A549 (cell line): ENCODE measurements at regions not wholly inside any gene's neighbourhood (a gene's known extent, or its start where the extent isn't known, plus 50 kb on each side); places are given as distances from the start of the nearest gene placed in this dataset.

Experiments
- ATAC-seq, 2 experiments: fragments of 200-7000 bp in 1 of 2; fragments of >200 bp in 1 of 2; cut with Nextera tagmentation in 1 of 2; cut with Tn5 transposase in 1 of 2; 3 replicates each; pipeline versions ENCODE4 v1.8.0 to v1.9.1; 2018 to 2020; ENCODE audit warnings: mild to moderate bottlenecking in 1 of 2, moderate library complexity in 1 of 2
- CTCF ChIA-PET: fragments of 300-600 bp; sonication (Branson Sonifier 250); formaldehyde crosslinking; extraction: SDS; loops from one replicate; lab custom pipeline; 2021; ENCODE audit warnings: antibody characterized with exemption, inconsistent platforms; lab: Yijun Ruan, JAX
- POLR2A ChIA-PET: fragments of 350-600 bp; formaldehyde crosslinking; extraction: SDS; loops from one replicate; lab custom pipeline; 2021; ENCODE audit warnings: antibody characterized with exemption, inconsistent platforms; lab: Yijun Ruan, JAX
- DNase-seq, 2 experiments: peaks; one replicate each; pipeline versions ENCODE4 v3.0.0 to v3.0.0-alpha.2; 2011 to 2016; ENCODE audit warnings: low read depth in 1 of 2, low spot score in 1 of 2
- FAIRE-seq: peaks from 2 replicates; lab custom pipeline; 2011; peaks lifted over from hg19 to GRCh38; lab: Jason Lieb, UNC
- H3K27ac ChIP-seq, 2 experiments: fragments of >200 bp; sonication (Bioruptor Twin); formaldehyde crosslinking; 3 replicates each; pipeline ENCODE4 v1.5.1; 2016 to 2017
- H3K4me1 ChIP-seq: fragments of >200 bp; sonication (Bioruptor Twin); formaldehyde crosslinking; 3 replicates; pipeline ENCODE4 v1.6.1; 2016
- H3K4me2 ChIP-seq: fragments of >200 bp; sonication (Bioruptor Twin); formaldehyde crosslinking; 3 replicates; pipeline ENCODE4 v1.6.1; 2016
- H3K4me3 ChIP-seq: fragments of >200 bp; sonication (Bioruptor Twin); formaldehyde crosslinking; 3 replicates; pipeline ENCODE4 v1.5.1; 2016
- H3K9me3 ChIP-seq: fragments of >200 bp; sonication (Bioruptor Twin); formaldehyde crosslinking; 3 replicates; pipeline ENCODE4 v1.6.1; 2016
- BCL3 ChIP-seq: fragments of >200 bp; sonication (Bioruptor Twin); formaldehyde crosslinking; IDR thresholded peaks from 3 replicates; pipeline ENCODE4 v1.6.1; 2016
- BHLHE40 ChIP-seq: IDR thresholded peaks from 2 replicates; pipeline ENCODE4 v1.6.1; 2012; ENCODE audit warnings: low read depth, low read length, inconsistent platforms
- GATA3 ChIP-seq: IDR thresholded peaks from 2 replicates; pipeline ENCODE4 v1.6.1; 2012; ENCODE audit warnings: borderline replicate concordance
- HEYL ChIP-seq: fragments of 250-450 bp; sonication (Bioruptor Pico); IDR thresholded peaks from 2 replicates; pipeline ENCODE4 v1.8.0; 2021; ENCODE audit warnings: mild to moderate bottlenecking, moderate library complexity
- JUNB ChIP-seq: fragments of >200 bp; sonication (Bioruptor Twin); formaldehyde crosslinking; IDR thresholded peaks from 2 replicates; pipeline ENCODE4 v1.6.1; 2016
- MYC ChIP-seq: IDR thresholded peaks from 2 replicates; pipeline ENCODE4 v1.6.1; 2012; ENCODE audit warnings: mild to moderate bottlenecking, inconsistent platforms, low read length, improper control_type of control experiment, borderline replicate concordance
- PHF8 ChIP-seq: fragments of 200-600 bp; sonication (generic); IDR thresholded peaks from 2 replicates; pipeline ENCODE4 v1.6.1; 2016; ENCODE audit warnings: low read depth, mild to moderate bottlenecking, antibody characterized with exemption, moderate library complexity, borderline replicate concordance
- POLR2AphosphoS2 ChIP-seq: conservative IDR thresholded peaks from 2 replicates; pipeline ENCODE4 v1.6.1; 2012; ENCODE audit warnings: low read length, improper control_type of control experiment, inconsistent platforms
- RARB ChIP-seq: fragments of 250-450 bp; sonication (Bioruptor Pico); IDR thresholded peaks from 2 replicates; pipeline ENCODE4 v1.8.0; 2021; ENCODE audit warnings: mild to moderate bottlenecking, moderate library complexity
- RCOR1 ChIP-seq: fragments of 150-350 bp; IDR thresholded peaks from 2 replicates; pipeline ENCODE4 v1.6.1; 2014; ENCODE audit warnings: antibody characterized with exemption, low read length, low read depth
- REST ChIP-seq: fragments of 200-600 bp; sonication (generic); IDR thresholded peaks from 2 replicates; pipeline ENCODE4 v1.6.1; 2016; ENCODE audit warnings: antibody characterized with exemption, mild to moderate bottlenecking, moderate library complexity
- RNF2 ChIP-seq: fragments of 200-600 bp; sonication (generic); IDR thresholded peaks from 2 replicates; pipeline ENCODE4 v1.6.1; 2016; ENCODE audit warnings: low read depth, mild to moderate bottlenecking, antibody characterized with exemption, moderate library complexity, borderline replicate concordance
- SMC3 ChIP-seq: fragments of >200 bp; sonication (Bioruptor Twin); formaldehyde crosslinking; IDR thresholded peaks from 3 replicates; pipeline ENCODE4 v1.6.1; 2018; ENCODE audit warnings: inconsistent platforms
- TFCP2L1 ChIP-seq: fragments of 250-450 bp; sonication (Bioruptor Pico); IDR thresholded peaks from 2 replicates; pipeline ENCODE4 v1.5.0; 2021; ENCODE audit warnings: mild to moderate bottlenecking
- ZC3H11A ChIP-seq: fragments of 450-650 bp; IDR thresholded peaks from 2 replicates; pipeline ENCODE4 v1.6.1; 2014; ENCODE audit warnings: antibody characterized with exemption, mild to moderate bottlenecking
- ZFP36 ChIP-seq: fragments of 450-650 bp; IDR thresholded peaks from 2 replicates; pipeline ENCODE4 v1.6.1; 2014; ENCODE audit warnings: borderline replicate concordance; ENCODE audit not compliant: partially characterized antibody
- WGBS: methylation state at CpG from one replicate; pipeline ENCODE4 v1.1.6; 2017; ENCODE audit errors: missing lambda C conversion rate; 5-methylcytosine and 5-hydroxymethylcytosine counted together

DNA sequence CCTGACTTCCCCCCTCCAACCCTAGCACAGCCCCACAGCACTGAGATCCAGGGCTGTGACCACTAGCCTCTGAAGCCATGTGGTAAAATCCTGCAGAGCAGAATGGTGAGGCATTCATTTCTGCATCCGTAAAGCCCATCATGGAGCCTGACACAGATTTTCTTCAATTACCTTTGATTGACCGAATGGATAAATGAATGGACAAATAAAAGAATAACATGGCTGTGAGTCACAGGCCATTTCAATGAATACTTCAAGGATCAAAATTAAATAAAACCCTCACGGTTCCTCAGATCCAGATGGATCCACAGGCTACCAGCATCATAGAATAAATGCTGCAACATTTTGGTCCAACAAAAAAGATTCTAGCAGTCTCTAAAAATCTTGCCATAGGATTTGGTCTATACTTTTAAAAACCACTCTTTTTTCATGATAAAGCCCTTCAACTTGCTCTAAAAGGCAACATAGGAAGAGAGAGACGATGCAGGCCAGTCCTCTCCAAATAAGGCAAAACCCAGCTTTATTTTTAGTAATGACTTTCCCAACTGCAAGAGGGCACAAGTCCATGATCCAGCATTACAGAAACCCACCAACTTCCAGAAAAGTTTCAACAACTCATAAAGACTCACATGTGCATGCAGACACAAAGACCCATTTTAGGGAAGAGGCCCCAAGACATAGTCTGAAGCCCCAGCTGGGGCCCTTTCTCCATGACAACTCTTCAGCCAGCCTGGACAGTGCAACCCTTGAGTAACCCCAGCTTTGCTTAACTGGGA is 52.4 kb upstream of the MRPS22 start:
- H3K4me2 ChIP-seq = no peak overlapping the region
- POLR2A ChIA-PET = no interaction called here
- H3K4me3 ChIP-seq = no peak overlapping the region
- H3K9me3 ChIP-seq = no peaks in the 10 kb centered on the region
- 76% methylated on average over 4 of the region's 4 CpGs for WGBS
- FAIRE-seq = no peak
- no peak for TF ChIP-seq JUNB
- TF ChIP-seq TFCP2L1 (CRISPR knock-in tag) = no peak
- TF ChIP-seq MYC = no peak
- TF ChIP-seq RCOR1 = no peak
- TF ChIP-seq BHLHE40 = no peak
- no peak for TF ChIP-seq RARB (CRISPR knock-in tag)
- TF ChIP-seq ZFP36 = no peak
- TF ChIP-seq SMC3 = no peak
- TF ChIP-seq REST = no peak
- TF ChIP-seq POLR2AphosphoS2 = no peak
- no peak for TF ChIP-seq RNF2
- TF ChIP-seq BCL3 = no peak
- no peak for TF ChIP-seq ZC3H11A
- no peak for TF ChIP-seq GATA3
- TF ChIP-seq HEYL (CRISPR knock-in tag) = no peak
- TF ChIP-seq, all 56 proteins: peak for 0
- CTCF ChIA-PET = no interaction called here
- ATAC-seq (no peak), DNase-seq (no peak)
- peaks cover 11% of the 10 kb centered on the region; the same call in 2 of the 3 replicates for H3K4me1 ChIP-seq
- peak overlapping the region in 1 of 2 experiments; percentile 3; a peak in 1 of 6 replicates for H3K27ac ChIP-seq

- no peak overlapping the region for H3K4me2 ChIP-seq
- 66% methylated on average over 7 of the region's 7 CpGs for WGBS
- POLR2A ChIA-PET = no interaction called here
- H3K27ac ChIP-seq = no peak overlapping the region; a peak in 1 of 6 replicates
- no peaks in the 10 kb centered on the region for H3K9me3 ChIP-seq
- DNase-seq = no peak
- no peak for ATAC-seq
- FAIRE-seq = no peak
- CTCF ChIA-PET = no interaction called here
- H3K4me3 ChIP-seq = no peak overlapping the region
- H3K4me1 ChIP-seq = peaks cover 11% of the 10 kb centered on the region; the same call in 2 of the 3 replicates
- no peak for TF ChIP-seq PHF8
These were observed 51.6 kb upstream of the MRPS22 start for GRCh38 chr3:139292192-139292591.
